Astrocyte (in vitro differentiated cells and primary cell): ENCODE measurements at regions not wholly inside any gene's neighbourhood (a gene's known extent, or its start where the extent isn't known, plus 50 kb on each side); places are given as distances from the start of the nearest gene placed in this dataset.

Source experiments
- DNase-seq: peaks from one replicate; pipeline ENCODE4 v3.0.0-alpha.2; 2010; ENCODE audit warnings: low read depth
- FAIRE-seq: peaks from 2 replicates; lab custom pipeline; 2011; peaks lifted over from hg19 to GRCh38; lab: Jason Lieb, UNC
- H2AFZ ChIP-seq: 2 replicates; pipeline ENCODE4 v1.6.0; 2012; ENCODE audit warnings: low read depth, low read length, inconsistent platforms
- H3K27ac ChIP-seq: 2 replicates; pipeline ENCODE4 v1.5.1; 2011; ENCODE audit warnings: low read depth, low read length, inconsistent platforms
- H3K27me3 ChIP-seq: 2 replicates; pipeline ENCODE4 v1.6.0; 2011; ENCODE audit warnings: low read length, inconsistent platforms; ENCODE audit not compliant: insufficient read depth
- H3K36me3 ChIP-seq: 2 replicates; pipeline ENCODE4 v1.5.1; 2011; ENCODE audit warnings: low read length, inconsistent platforms; ENCODE audit not compliant: insufficient read depth
- H3K4me1 ChIP-seq: 2 replicates; pipeline ENCODE4 v1.5.1; 2011; ENCODE audit warnings: low read length, inconsistent platforms; ENCODE audit not compliant: insufficient read depth
- H3K4me2 ChIP-seq: 2 replicates; pipeline ENCODE4 v1.6.0; 2012; ENCODE audit warnings: low read length, inconsistent platforms
- H3K4me3 ChIP-seq: 2 replicates; pipeline ENCODE4 v1.5.1; 2011; ENCODE audit warnings: low read depth, mild to moderate bottlenecking, low read length, inconsistent platforms; ENCODE audit not compliant: insufficient read depth
- H3K79me2 ChIP-seq: 2 replicates; pipeline ENCODE4 v1.6.0; 2012; ENCODE audit warnings: mild to moderate bottlenecking, low read length, inconsistent platforms; ENCODE audit not compliant: insufficient read depth
- H3K9ac ChIP-seq: 2 replicates; pipeline ENCODE4 v1.6.0; 2012; ENCODE audit warnings: mild to moderate bottlenecking, low read length, inconsistent platforms
- H3K9me3 ChIP-seq: 2 replicates; pipeline ENCODE4 v1.5.1; 2012; ENCODE audit warnings: low read depth, mild to moderate bottlenecking, low read length, inconsistent platforms; ENCODE audit not compliant: insufficient read depth
- H4K20me1 ChIP-seq: 2 replicates; pipeline ENCODE4 v1.6.0; 2012; ENCODE audit warnings: low read length, inconsistent platforms; ENCODE audit not compliant: insufficient read depth
- H3K27ac Mint-ChIP-seq: one replicate; pipeline ENCODE4 v1.8.0; 2021; ENCODE audit warnings: mild to moderate bottlenecking, mixed read lengths; ENCODE audit not compliant: unreplicated experiment
- H3K27me3 Mint-ChIP-seq: one replicate; pipeline ENCODE4 v1.8.0; 2021; ENCODE audit warnings: low read depth, mixed read lengths; ENCODE audit not compliant: unreplicated experiment
- H3K36me3 Mint-ChIP-seq: one replicate; pipeline ENCODE4 v1.8.0; 2021; ENCODE audit warnings: low read depth, mixed read lengths; ENCODE audit not compliant: unreplicated experiment
- H3K4me1 Mint-ChIP-seq: one replicate; pipeline ENCODE4 v1.8.0; 2021; ENCODE audit warnings: low read depth, mixed read lengths; ENCODE audit not compliant: unreplicated experiment
- H3K4me3 Mint-ChIP-seq: one replicate; pipeline ENCODE4 v1.8.0; 2021; ENCODE audit warnings: mild to moderate bottlenecking, moderate library complexity, mixed read lengths; ENCODE audit not compliant: unreplicated experiment
- H3K9me3 Mint-ChIP-seq: one replicate; pipeline ENCODE4 v1.8.0; 2021; ENCODE audit warnings: mild to moderate bottlenecking, mixed read lengths; ENCODE audit not compliant: unreplicated experiment
- CTCF ChIP-seq: IDR thresholded peaks from 2 replicates; pipeline ENCODE4 v1.5.1; 2011; ENCODE audit warnings: low read depth, mild to moderate bottlenecking, inconsistent platforms, low read length, moderate library complexity; ENCODE audit not compliant: insufficient read depth
- EZH2 ChIP-seq: IDR thresholded peaks from 2 replicates; pipeline ENCODE4 v1.6.1; 2012; ENCODE audit warnings: mild to moderate bottlenecking, low read length, inconsistent platforms; ENCODE audit not compliant: insufficient read depth

GRCh38 chr2:143889216-143889615, 630.7 kb downstream of the ZEB2 start:
- Histone ChIP-seq H3K27me3 (no peaks in the 10 kb centered on the region), H3K4me3 (no peak overlapping the region), H3K9ac (no peak overlapping the region), H3K79me2 (no peaks in the 10 kb centered on the region), H3K4me2 (no peak overlapping the region), H3K9me3 (no peaks in the 10 kb centered on the region), H3K27ac (no peak overlapping the region), H2AFZ (no peak overlapping the region), H4K20me1 (no peaks in the 10 kb centered on the region), H3K4me1 (no peaks in the 10 kb centered on the region), H3K36me3 (no peaks in the 10 kb centered on the region)
- TF ChIP-seq EZH2 (no peak), CTCF (no peak)
- no peak overlapping the region for H3K4me3 Mint-ChIP-seq
- H3K9me3 Mint-ChIP-seq = no peaks in the 10 kb centered on the region
- no peak for FAIRE-seq
- no peaks in the 10 kb centered on the region for H3K36me3 Mint-ChIP-seq
- H3K27ac Mint-ChIP-seq = no peak overlapping the region
- peaks cover 10% of the 10 kb centered on the region for H3K4me1 Mint-ChIP-seq
- peaks cover 4% of the 10 kb centered on the region for H3K27me3 Mint-ChIP-seq
- no peak for DNase-seq

- no peak overlapping the region for H3K27ac Mint-ChIP-seq
- Histone ChIP-seq H3K9me3 (no peaks in the 10 kb centered on the region), H3K4me3 (no peak overlapping the region), H4K20me1 (no peaks in the 10 kb centered on the region), H3K9ac (no peak overlapping the region), H3K4me2 (no peak overlapping the region), H2AFZ (no peak overlapping the region), H3K79me2 (no peaks in the 10 kb centered on the region), H3K4me1 (no peaks in the 10 kb centered on the region), H3K27ac (no peak overlapping the region), H3K36me3 (no peaks in the 10 kb centered on the region), H3K27me3 (no peaks in the 10 kb centered on the region)
- TF ChIP-seq CTCF = no peak
- no peak for TF ChIP-seq EZH2
- H3K4me3 Mint-ChIP-seq = no peak overlapping the region
- no peaks in the 10 kb centered on the region for H3K27me3 Mint-ChIP-seq
- DNase-seq (peak; percentile 22), FAIRE-seq (no peak)
- H3K4me1 Mint-ChIP-seq = peaks cover 4% of the 10 kb centered on the region
- peaks cover 2% of the 10 kb centered on the region for H3K36me3 Mint-ChIP-seq
- no peaks in the 10 kb centered on the region for H3K9me3 Mint-ChIP-seq
Observed at GRCh38 chr2:143885461-143885860, 634.5 kb downstream of the ZEB2 start.

- H3K4me2 ChIP-seq = no peak overlapping the region
- Mint-ChIP-seq H3K4me1 (peaks cover 7% of the 10 kb centered on the region), H3K36me3 (peaks cover 2% of the 10 kb centered on the region), H3K27me3 (no peaks in the 10 kb centered on the region), H3K9me3 (no peaks in the 10 kb centered on the region), H3K4me3 (no peak overlapping the region), H3K27ac (no peak overlapping the region)
- no peaks in the 10 kb centered on the region for H3K79me2 ChIP-seq
- no peaks in the 10 kb centered on the region for H3K27me3 ChIP-seq
- DNase-seq = no peak
- H3K4me3 ChIP-seq = no peak overlapping the region
- TF ChIP-seq EZH2 = no peak
- TF ChIP-seq CTCF = no peak
- H3K4me1 ChIP-seq = no peaks in the 10 kb centered on the region
- H3K27ac ChIP-seq = no peak overlapping the region
- H3K9ac ChIP-seq = no peak overlapping the region
- FAIRE-seq = no peak
- H4K20me1 ChIP-seq = no peaks in the 10 kb centered on the region
- H2AFZ ChIP-seq = no peak overlapping the region
- H3K9me3 ChIP-seq = no peaks in the 10 kb centered on the region
- no peaks in the 10 kb centered on the region for H3K36me3 ChIP-seq
Observed at GRCh38 chr2:143881246-143881645, 638.7 kb downstream of the ZEB2 start.
